ENCODE measurements at regions not wholly inside any gene's neighbourhood (a gene's known extent, or its start where the extent isn't known, plus 50 kb on each side); places are given as distances from the start of the nearest gene placed in this dataset.

- no peak for DNase-seq (ENCODE audit: low read depth)
- TF ChIP-seq CTCF (IDR thresholded peaks at IDR 0.05; ENCODE audit: low read depth, low read length, missing control alignments): no peak
- H3K4me3 ChIP-seq (ENCODE audit: low read depth, low read length): no peak overlapping the region
These were observed 440.4 kb downstream of the SOX9 start for GRCh38 chr17:72561266-72561665.

DNA sequence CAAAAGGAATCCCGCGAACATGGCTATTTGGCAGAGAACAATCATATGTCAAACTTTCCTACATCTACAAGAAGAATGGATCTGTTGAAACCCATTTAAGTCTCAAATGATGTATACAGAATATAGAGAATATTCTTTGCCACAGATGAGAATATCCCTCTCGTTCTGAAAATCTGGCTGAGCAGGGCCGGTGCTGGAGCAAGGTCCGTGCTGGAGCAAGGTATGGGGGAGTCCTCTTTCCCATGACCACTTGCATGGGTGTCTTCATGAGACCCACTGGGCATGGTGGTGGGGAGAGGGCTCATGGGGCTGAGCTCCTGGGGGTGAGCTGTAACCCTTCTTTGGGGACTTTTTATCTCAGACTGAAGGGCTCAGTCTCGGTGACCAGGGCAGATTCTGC lies 440.9 kb downstream of the SOX9 start:
- TF ChIP-seq CTCF (IDR thresholded peaks at IDR 0.05; ENCODE audit: low read depth, low read length, missing control alignments): no peak
- DNase-seq (ENCODE audit: low read depth): no peak

GRCh38 chr17:72562615-72563188 lies 441.9 kb downstream of the SOX9 start:
- TF ChIP-seq CTCF (IDR thresholded peaks at IDR 0.05; ENCODE audit: low read depth, low read length, missing control alignments): no peak
- DNase-seq (ENCODE audit: low read depth): no peak
- no peak overlapping the region for H3K4me3 ChIP-seq (ENCODE audit: low read depth, low read length)

More for the DNA sequence above, 440.9 kb downstream of the SOX9 start:
- no peak overlapping the region for H3K4me3 ChIP-seq (ENCODE audit: low read depth, low read length)

GRCh38 chr17:72563952-72564351 lies 443.1 kb downstream of the SOX9 start:
- DNase-seq (ENCODE audit: low read depth): no peak
- no peak overlapping the region for H3K4me3 ChIP-seq (ENCODE audit: low read depth, low read length)
- no peak for TF ChIP-seq CTCF (IDR thresholded peaks at IDR 0.05; ENCODE audit: low read depth, low read length, missing control alignments)

GRCh38 chr17:72565006-72565405 lies 444.2 kb downstream of the SOX9 start:
- DNase-seq (ENCODE audit: low read depth): no peak
- H3K4me3 ChIP-seq (ENCODE audit: low read depth, low read length): no peak overlapping the region
- TF ChIP-seq CTCF (IDR thresholded peaks at IDR 0.05; ENCODE audit: low read depth, low read length, missing control alignments): no peak

GRCh38 chr17:72565758-72566157 lies 444.9 kb downstream of the SOX9 start:
- TF ChIP-seq CTCF (IDR thresholded peaks at IDR 0.05; ENCODE audit: low read depth, low read length, missing control alignments): no peak
- DNase-seq (ENCODE audit: low read depth): no peak
- H3K4me3 ChIP-seq (ENCODE audit: low read depth, low read length): no peak overlapping the region

Measured in GM12864 (cell line).